ENCODE measurements at regions not wholly inside any gene's neighbourhood (a gene's known extent, or its start where the extent isn't known, plus 50 kb on each side); places are given as distances from the start of the nearest gene placed in this dataset.

GRCh38 chr3:154062513-154062912 lies 58.7 kb upstream of the ARHGEF26 start:
- 68% methylated on average over 6 of the region's 7 CpGs for WGBS (ENCODE audit: insufficient coverage, low coverage, low lambda C conversion rate, missing lambda C conversion rate)
- intact Hi-C loops (cut with DNase I): no loop called here
- H3K27ac ChIP-seq: no peak overlapping the region
- ATAC-seq: no peak
- DNase-seq: no peak
- H3K4me3 ChIP-seq: no peak overlapping the region
- no peaks in the 10 kb centered on the region for H3K9me3 ChIP-seq
- no peaks in the 10 kb centered on the region for H3K36me3 ChIP-seq
- TF ChIP-seq CTCF (IDR thresholded peaks at IDR 0.05): no peak
- TF ChIP-seq POLR2A (IDR thresholded peaks at IDR 0.05): no peak
- H3K27me3 ChIP-seq: no peaks in the 10 kb centered on the region
- no peaks in the 10 kb centered on the region for H3K4me1 ChIP-seq

- Histone ChIP-seq H3K36me3 (no peaks in the 10 kb centered on the region), H3K9me3 (no peaks in the 10 kb centered on the region), H3K27ac (no peak overlapping the region), H3K27me3 (no peaks in the 10 kb centered on the region), H3K4me1 (no peaks in the 10 kb centered on the region), H3K4me3 (no peak overlapping the region)
- WGBS (ENCODE audit: insufficient coverage, low coverage, low lambda C conversion rate, missing lambda C conversion rate): 74% methylated on average over 2 of the region's 2 CpGs
- TF ChIP-seq POLR2A (IDR thresholded peaks at IDR 0.05) (no peak), CTCF (IDR thresholded peaks at IDR 0.05) (no peak)
- no peak for ATAC-seq
- intact Hi-C loops (cut with DNase I): no loop called here
- no peak for DNase-seq
Measured at GRCh38 chr3:154071146-154071545, 50.0 kb upstream of the ARHGEF26 start.

Small RNAs in the stretch of these regions (small RNA-seq; reads per million reads assigned to genes)
- gene RF00019 (0 reads per million in 2 experiments), gene RF00096 (0 reads per million in 2 experiments), gene RNU6-901P (0 reads per million in 2 experiments)
